ENCODE measurements at regions not wholly inside any gene's neighbourhood (a gene's known extent, or its start where the extent isn't known, plus 50 kb on each side); places are given as distances from the start of the nearest gene placed in this dataset.

- TF ChIP-seq ZNF766 (CRISPR knock-in tag; conservative IDR thresholded peaks at IDR 0.05) (no peak), POLR2AphosphoS5 (IDR thresholded peaks at IDR 0.05; ENCODE audit: control insufficient read depth, insufficient read depth, low read depth, low read length) (no peak)
These were observed 1123.7 kb upstream of the C9orf72 start for GRCh38 chr9:28696960-28697359.

All from K562 (cell line).